ENCODE measurements at regions not wholly inside any gene's neighbourhood (a gene's known extent, or its start where the extent isn't known, plus 50 kb on each side); places are given as distances from the start of the nearest gene placed in this dataset.

- H3K27ac ChIP-seq (ENCODE audit: low read depth, low read length, severe bottlenecking) = no peak overlapping the region
- no peaks in the 10 kb centered on the region for H3K4me1 ChIP-seq (ENCODE audit: control insufficient read depth, insufficient read depth, low read length, poor library complexity, severe bottlenecking)
- peaks cover 7% of the 10 kb centered on the region for H3K9me3 ChIP-seq (ENCODE audit: control insufficient read depth, low read length)
- no peaks in the 10 kb centered on the region for H3K36me3 ChIP-seq (ENCODE audit: control insufficient read depth, insufficient read depth, low read length)
- H3K4me3 ChIP-seq (ENCODE audit: extremely low read depth, insufficient read depth, low read length, poor library complexity, severe bottlenecking) = no peak overlapping the region
- 80 to 92% methylated on average over 1 of the region's 3 CpGs for WGBS, 2 experiments (ENCODE audit: insufficient coverage in 2 of 2)
These were observed 1106.9 kb upstream of the ADGRL4 start for GRCh38 chr1:80113168-80114038.

- Histone ChIP-seq H3K4me1 (ENCODE audit: control insufficient read depth, insufficient read depth, low read length, poor library complexity, severe bottlenecking) (no peaks in the 10 kb centered on the region), H3K9me3 (ENCODE audit: control insufficient read depth, low read length) (no peaks in the 10 kb centered on the region), H3K4me3 (ENCODE audit: extremely low read depth, insufficient read depth, low read length, poor library complexity, severe bottlenecking) (no peak overlapping the region), H3K27ac (ENCODE audit: low read depth, low read length, severe bottlenecking) (no peak overlapping the region), H3K36me3 (ENCODE audit: control insufficient read depth, insufficient read depth, low read length) (no peaks in the 10 kb centered on the region)
- WGBS, 2 experiments (ENCODE audit: insufficient coverage in 2 of 2) = 88 to 89% methylated on average over 1 of the region's 2 CpGs
These were observed 1094.6 kb upstream of the ADGRL4 start for GRCh38 chr1:80101159-80101558.

- no peaks in the 10 kb centered on the region for H3K4me1 ChIP-seq (ENCODE audit: control insufficient read depth, insufficient read depth, low read length, poor library complexity, severe bottlenecking)
- WGBS, 2 experiments (ENCODE audit: insufficient coverage in 2 of 2) = 80% methylated on average over 1 of the region's 1 CpG; no CpG with 5 or more reads in 1 of the 2 experiments
- no peak overlapping the region for H3K4me3 ChIP-seq (ENCODE audit: extremely low read depth, insufficient read depth, low read length, poor library complexity, severe bottlenecking)
- H3K27ac ChIP-seq (ENCODE audit: low read depth, low read length, severe bottlenecking) = no peak overlapping the region
- H3K9me3 ChIP-seq (ENCODE audit: control insufficient read depth, low read length) = no peaks in the 10 kb centered on the region
- H3K36me3 ChIP-seq (ENCODE audit: control insufficient read depth, insufficient read depth, low read length) = no peaks in the 10 kb centered on the region
These were observed 1093.2 kb upstream of the ADGRL4 start for GRCh38 chr1:80099713-80100112.

GRCh38 chr1:80085067-80085466 is 1078.5 kb upstream of the ADGRL4 start:
- H3K27ac ChIP-seq (ENCODE audit: low read depth, low read length, severe bottlenecking) = no peak overlapping the region

GRCh38 chr1:80083892-80084291 is 1077.4 kb upstream of the ADGRL4 start:
- WGBS, 2 experiments (ENCODE audit: insufficient coverage in 2 of 2) = 100% methylated on average over 1 of the region's 1 CpG

More at GRCh38 chr1:80085067-80085466, 1078.5 kb upstream of the ADGRL4 start:
- Histone ChIP-seq H3K4me3 (ENCODE audit: extremely low read depth, insufficient read depth, low read length, poor library complexity, severe bottlenecking) (no peak overlapping the region), H3K4me1 (ENCODE audit: control insufficient read depth, insufficient read depth, low read length, poor library complexity, severe bottlenecking) (no peaks in the 10 kb centered on the region), H3K36me3 (ENCODE audit: control insufficient read depth, insufficient read depth, low read length) (no peaks in the 10 kb centered on the region), H3K9me3 (ENCODE audit: control insufficient read depth, low read length) (no peaks in the 10 kb centered on the region)

GRCh38 chr1:80076469-80076868 is 1069.9 kb upstream of the ADGRL4 start:
- no peaks in the 10 kb centered on the region for H3K9me3 ChIP-seq (ENCODE audit: control insufficient read depth, low read length)
- no peaks in the 10 kb centered on the region for H3K36me3 ChIP-seq (ENCODE audit: control insufficient read depth, insufficient read depth, low read length)
- no peak overlapping the region for H3K27ac ChIP-seq (ENCODE audit: low read depth, low read length, severe bottlenecking)
- no peak overlapping the region for H3K4me3 ChIP-seq (ENCODE audit: extremely low read depth, insufficient read depth, low read length, poor library complexity, severe bottlenecking)
- no peaks in the 10 kb centered on the region for H3K4me1 ChIP-seq (ENCODE audit: control insufficient read depth, insufficient read depth, low read length, poor library complexity, severe bottlenecking)

More at GRCh38 chr1:80083892-80084291, 1077.4 kb upstream of the ADGRL4 start:
- Histone ChIP-seq H3K36me3 (ENCODE audit: control insufficient read depth, insufficient read depth, low read length) (no peaks in the 10 kb centered on the region), H3K27ac (ENCODE audit: low read depth, low read length, severe bottlenecking) (no peak overlapping the region), H3K4me1 (ENCODE audit: control insufficient read depth, insufficient read depth, low read length, poor library complexity, severe bottlenecking) (no peaks in the 10 kb centered on the region), H3K9me3 (ENCODE audit: control insufficient read depth, low read length) (no peaks in the 10 kb centered on the region), H3K4me3 (ENCODE audit: extremely low read depth, insufficient read depth, low read length, poor library complexity, severe bottlenecking) (no peak overlapping the region)

- Histone ChIP-seq H3K36me3 (ENCODE audit: control insufficient read depth, insufficient read depth, low read length) (no peaks in the 10 kb centered on the region), H3K4me1 (ENCODE audit: control insufficient read depth, insufficient read depth, low read length, poor library complexity, severe bottlenecking) (no peaks in the 10 kb centered on the region), H3K27ac (ENCODE audit: low read depth, low read length, severe bottlenecking) (no peak overlapping the region), H3K4me3 (ENCODE audit: extremely low read depth, insufficient read depth, low read length, poor library complexity, severe bottlenecking) (no peak overlapping the region), H3K9me3 (ENCODE audit: control insufficient read depth, low read length) (no peaks in the 10 kb centered on the region)
- 60 to 90% methylated on average over 1 to 2 of the region's 4 CpGs for WGBS, 2 experiments (ENCODE audit: insufficient coverage in 2 of 2)
These were observed 1068.8 kb upstream of the ADGRL4 start for GRCh38 chr1:80075351-80075750.

GRCh38 chr1:80072563-80072962 is 1066.0 kb upstream of the ADGRL4 start:
- H3K27ac ChIP-seq (ENCODE audit: low read depth, low read length, severe bottlenecking) = no peak overlapping the region
- no peak overlapping the region for H3K4me3 ChIP-seq (ENCODE audit: extremely low read depth, insufficient read depth, low read length, poor library complexity, severe bottlenecking)
- WGBS, 2 experiments (ENCODE audit: insufficient coverage in 2 of 2) = no CpG with 5 or more reads among the region's 2 CpGs

GRCh38 chr1:80066060-80066459 is 1059.5 kb upstream of the ADGRL4 start:
- H3K9me3 ChIP-seq (ENCODE audit: control insufficient read depth, low read length) = no peaks in the 10 kb centered on the region
- no peak overlapping the region for H3K27ac ChIP-seq (ENCODE audit: low read depth, low read length, severe bottlenecking)
- no peaks in the 10 kb centered on the region for H3K36me3 ChIP-seq (ENCODE audit: control insufficient read depth, insufficient read depth, low read length)
- H3K4me1 ChIP-seq (ENCODE audit: control insufficient read depth, insufficient read depth, low read length, poor library complexity, severe bottlenecking) = no peaks in the 10 kb centered on the region
- WGBS, 2 experiments (ENCODE audit: insufficient coverage in 2 of 2) = 72% methylated on average over 2 of the region's 2 CpGs; no CpG with 5 or more reads in 1 of the 2 experiments
- no peak overlapping the region for H3K4me3 ChIP-seq (ENCODE audit: extremely low read depth, insufficient read depth, low read length, poor library complexity, severe bottlenecking)

More at GRCh38 chr1:80072563-80072962, 1066.0 kb upstream of the ADGRL4 start:
- H3K9me3 ChIP-seq (ENCODE audit: control insufficient read depth, low read length) = no peaks in the 10 kb centered on the region
- H3K36me3 ChIP-seq (ENCODE audit: control insufficient read depth, insufficient read depth, low read length) = no peaks in the 10 kb centered on the region
- H3K4me1 ChIP-seq (ENCODE audit: control insufficient read depth, insufficient read depth, low read length, poor library complexity, severe bottlenecking) = no peaks in the 10 kb centered on the region

GRCh38 chr1:80064524-80064923 is 1058.0 kb upstream of the ADGRL4 start:
- Histone ChIP-seq H3K4me3 (ENCODE audit: extremely low read depth, insufficient read depth, low read length, poor library complexity, severe bottlenecking) (no peak overlapping the region), H3K4me1 (ENCODE audit: control insufficient read depth, insufficient read depth, low read length, poor library complexity, severe bottlenecking) (peaks cover 4% of the 10 kb centered on the region), H3K36me3 (ENCODE audit: control insufficient read depth, insufficient read depth, low read length) (no peaks in the 10 kb centered on the region), H3K27ac (ENCODE audit: low read depth, low read length, severe bottlenecking) (no peak overlapping the region), H3K9me3 (ENCODE audit: control insufficient read depth, low read length) (no peaks in the 10 kb centered on the region)
- WGBS, 2 experiments (ENCODE audit: insufficient coverage in 2 of 2) = no CpG with 5 or more reads among the region's 2 CpGs

- no peaks in the 10 kb centered on the region for H3K36me3 ChIP-seq (ENCODE audit: control insufficient read depth, insufficient read depth, low read length)
- peaks cover 4% of the 10 kb centered on the region for H3K4me1 ChIP-seq (ENCODE audit: control insufficient read depth, insufficient read depth, low read length, poor library complexity, severe bottlenecking)
- no peaks in the 10 kb centered on the region for H3K9me3 ChIP-seq (ENCODE audit: control insufficient read depth, low read length)
- 78 to 100% methylated on average over 2 to 4 of the region's 4 CpGs for WGBS, 2 experiments (ENCODE audit: insufficient coverage in 2 of 2)
- H3K4me3 ChIP-seq (ENCODE audit: extremely low read depth, insufficient read depth, low read length, poor library complexity, severe bottlenecking) = no peak overlapping the region
- no peak overlapping the region for H3K27ac ChIP-seq (ENCODE audit: low read depth, low read length, severe bottlenecking)
These were observed 1053.4 kb upstream of the ADGRL4 start for GRCh38 chr1:80059940-80060339.
